GM13976 (cell line): ENCODE measurements at regions not wholly inside any gene's neighbourhood (a gene's known extent, or its start where the extent isn't known, plus 50 kb on each side); places are given as distances from the start of the nearest gene placed in this dataset.

Experiments
- DNase-seq: peaks from one replicate; pipeline ENCODE4 v3.0.0; 2012; ENCODE audit warnings: low spot score
- CTCF ChIP-seq: IDR thresholded peaks from 2 replicates; pipeline ENCODE4 v1.5.1; 2012; ENCODE audit warnings: borderline replicate concordance, mild to moderate bottlenecking; ENCODE audit not compliant: insufficient read depth; ENCODE audit errors: extremely low read depth, missing control alignments, control extremely low read depth
- in situ Hi-C: fragments of 300-500 bp; cut with MboI; formaldehyde crosslinking; loops from one replicate; pipeline ENCODE4 v1.12.0; 2022; ENCODE audit warnings: low sequenced_read_pairs, mixed read lengths, inconsistent platforms; ENCODE audit not compliant: unreplicated experiment

- in situ Hi-C loops, result no loop called here
- no peak for DNase-seq
- no peak for TF ChIP-seq CTCF
Observed at GRCh38 chr9:14021871-14022525, 291.9 kb downstream of the NFIB start.

- TF ChIP-seq CTCF, result no peak
- in situ Hi-C loops, result no loop called here
- DNase-seq, result no peak
Observed at GRCh38 chr9:14018081-14018480, 295.9 kb downstream of the NFIB start.

GRCh38 chr9:14014744-14015143, 299.2 kb downstream of the NFIB start:
- DNase-seq, result no peak
- in situ Hi-C loops, result no loop called here

GRCh38 chr9:14014218-14014617, 299.7 kb downstream of the NFIB start:
- in situ Hi-C loops, result no loop called here
- no peak for TF ChIP-seq CTCF
- DNase-seq, result no peak

More at GRCh38 chr9:14014744-14015143, 299.2 kb downstream of the NFIB start:
- TF ChIP-seq CTCF, result no peak

GRCh38 chr9:14011799-14012560, 302.0 kb downstream of the NFIB start:
- DNase-seq, result no peak
- in situ Hi-C loops, result no loop called here
- TF ChIP-seq CTCF, result no peak

GRCh38 chr9:14007190-14007769, 306.7 kb downstream of the NFIB start:
- TF ChIP-seq CTCF, result no peak
- in situ Hi-C loops, result no loop called here
- no peak for DNase-seq
